K562 (cell line): ENCODE measurements at regions not wholly inside any gene's neighbourhood (a gene's known extent, or its start where the extent isn't known, plus 50 kb on each side); places are given as distances from the start of the nearest gene placed in this dataset.

Experiments used
- ATAC-seq: fragments of 200-7000 bp; cut with Tn5 transposase; 3 replicates; pipeline ENCODE4 v1.9.1; 2020; ENCODE audit warnings: moderate library complexity
- BruUV-seq: library from RNA; stranded (reverse); fragments of 400-500 nt; replicated peaks from 2 replicates; lab custom pipeline; 2021; lab: Mats Ljungman, UMichigan
- CTCF ChIA-PET: fragments of 300-600 bp; formaldehyde crosslinking; extraction: SDS; loops from one replicate; lab custom pipeline; 2021; ENCODE audit warnings: low intra/inter-chr PET ratio; lab: Yijun Ruan, JAX
- POLR2A ChIA-PET: fragments of 300-600, 350-650 bp; sonication (Branson Sonifier 250); formaldehyde crosslinking; extraction: SDS; loops from one replicate; lab custom pipeline; 2021; ENCODE audit warnings: antibody characterized with exemption, inconsistent platforms; lab: Yijun Ruan, JAX
- DNase-seq, 4 experiments: peaks; one replicate each; pipeline versions ENCODE4 v3.0.0 to v3.0.0-alpha.2; 2011 to 2018; ENCODE audit warnings: low spot score in 3 of 4, mixed read lengths in 3 of 4; ENCODE audit errors: extremely low read depth in 1 of 4
- FAIRE-seq: peaks from 2 replicates; lab custom pipeline; 2011; peaks lifted over from hg19 to GRCh38; lab: Jason Lieb, UNC
- H2AFZ ChIP-seq: 2 replicates; pipeline ENCODE4 v1.6.0; 2011; ENCODE audit warnings: low read depth, low read length, control low read depth, inconsistent platforms
- H3K27ac ChIP-seq: fragments of 200-600 bp; 3 replicates; pipeline ENCODE4 v1.8.0; 2011; ENCODE audit warnings: low read depth, mild to moderate bottlenecking, control low read depth, inconsistent platforms, low read length, moderate library complexity, mixed read lengths; ENCODE audit errors: extremely low read depth
- H3K27me3 ChIP-seq, 2 experiments: fragments of 300-600 bp in 1 of 2; 2 replicates in 1 of 2; 3 replicates in 1 of 2; pipeline versions ENCODE4 v1.6.0 to v1.8.0; 2011; ENCODE audit warnings: inconsistent platforms in 2 of 2, low read length in 2 of 2, mild to moderate bottlenecking in 1 of 2, mixed read lengths in 1 of 2, moderate library complexity in 1 of 2; ENCODE audit not compliant: control insufficient read depth in 2 of 2, insufficient read depth in 2 of 2
- H3K36me3 ChIP-seq: fragments of 300-600 bp; 3 replicates; pipeline ENCODE4 v1.8.0; 2011; ENCODE audit warnings: mild to moderate bottlenecking, low read length, inconsistent platforms; ENCODE audit not compliant: control insufficient read depth, insufficient read depth
- H3K4me1 ChIP-seq, 2 experiments: fragments of 200-600 bp in 1 of 2; replicated peaks in 1 of 2; 2 replicates in 1 of 2; 3 replicates in 1 of 2; pipeline versions ENCODE4 v1.5.1 to v1.8.0; 2011; ENCODE audit warnings: inconsistent platforms in 2 of 2, low read length in 2 of 2, mild to moderate bottlenecking in 1 of 2, mixed read lengths in 1 of 2, moderate library complexity in 1 of 2; ENCODE audit not compliant: control insufficient read depth in 2 of 2, insufficient read depth in 2 of 2
- H3K4me2 ChIP-seq: 2 replicates; pipeline ENCODE4 v1.6.1; 2011; ENCODE audit warnings: low read length, control low read depth, inconsistent platforms, mixed read lengths; ENCODE audit not compliant: insufficient read depth
- H3K4me3 ChIP-seq: fragments of 200-600 bp; sonication (generic), shearing (Covaris generic); 2 replicates; pipeline ENCODE4 v1.5.1; 2016; ENCODE audit warnings: control low read depth, inconsistent platforms
- H3K79me2 ChIP-seq: fragments of 200-600 bp; 3 replicates; pipeline ENCODE4 v1.8.0; 2011; ENCODE audit warnings: low read length, inconsistent platforms; ENCODE audit not compliant: control insufficient read depth, insufficient read depth
- H3K9ac ChIP-seq, 2 experiments: 2 replicates each; pipeline versions ENCODE4 v1.6.0 to v1.6.1; 2011; ENCODE audit warnings: low read depth in 2 of 2, low read length in 2 of 2, control low read depth in 1 of 2, inconsistent platforms in 1 of 2, mild to moderate bottlenecking in 1 of 2, mixed read lengths in 1 of 2; ENCODE audit not compliant: insufficient read depth in 1 of 2
- H3K9me1 ChIP-seq: one replicate; pipeline ENCODE4 v1.6.0; 2011; ENCODE audit warnings: inconsistent platforms, mild to moderate bottlenecking, low read length, moderate library complexity; ENCODE audit not compliant: control insufficient read depth, insufficient read depth
- H3K9me3 ChIP-seq: replicated peaks from 2 replicates; pipeline ENCODE4 v1.5.1; 2011; ENCODE audit warnings: low read depth, low read length, inconsistent platforms; ENCODE audit not compliant: control insufficient read depth, insufficient read depth
- H4K20me1 ChIP-seq: replicated peaks from 2 replicates; pipeline ENCODE4 v1.6.1; 2011; ENCODE audit warnings: low read length, inconsistent platforms, mixed read lengths; ENCODE audit not compliant: control insufficient read depth, insufficient read depth
- CEBPG ChIP-seq, 3 experiments: fragments of 200-800 bp in 1 of 3; sonication (Bioruptor generic) in 1 of 3; sonication (generic) in 1 of 3; formaldehyde crosslinking in 1 of 3; IDR thresholded peaks in 2 of 3; conservative IDR thresholded peaks in 1 of 3; 2 replicates each; pipeline versions ENCODE4 v1.6.1 to v1.8.0; 2016 to 2022; ENCODE audit warnings: missing compliant biosample characterization in 2 of 3, missing genetic modification characterization in 2 of 3, mild to moderate bottlenecking in 1 of 3, missing genetic modification reagents in 1 of 3
- COPS2 ChIP-seq: fragments of 450-650 bp; conservative IDR thresholded peaks from 2 replicates; pipeline ENCODE4 v1.6.1; 2016; ENCODE audit warnings: mild to moderate bottlenecking, moderate library complexity
- CREB1 ChIP-seq, 2 experiments: sonication (generic) in 1 of 2; formaldehyde crosslinking in 1 of 2; IDR thresholded peaks; 2 replicates each; pipeline versions ENCODE4 v1.6.1 to v1.8.0; 2012 to 2022; ENCODE audit warnings: inconsistent platforms in 1 of 2, mild to moderate bottlenecking in 1 of 2, missing genetic modification reagents in 1 of 2, moderate library complexity in 1 of 2
- EGR1 ChIP-seq: fragments of 450-650 bp; conservative IDR thresholded peaks from 2 replicates; pipeline ENCODE4 v1.6.1; 2017; ENCODE audit warnings: mild to moderate bottlenecking
- EP300 ChIP-seq: IDR thresholded peaks from 2 replicates; pipeline ENCODE4 v1.6.1; 2012; ENCODE audit warnings: low read length, improper control_type of control experiment
- GATAD2A ChIP-seq: fragments of 450-650 bp; IDR thresholded peaks from 2 replicates; pipeline ENCODE4 v1.6.1; 2017
- NFIC ChIP-seq: fragments of 450-650 bp; IDR thresholded peaks from 2 replicates; pipeline ENCODE4 v1.6.1; 2017; ENCODE audit warnings: mild to moderate bottlenecking, inconsistent platforms
- RBM14 ChIP-seq: fragments of 200-400 bp; formaldehyde crosslinking; IDR thresholded peaks from 2 replicates; pipeline ENCODE4 v1.6.1; 2018; ENCODE audit warnings: low read depth, mild to moderate bottlenecking, low read length, moderate library complexity, borderline replicate concordance; ENCODE audit not compliant: insufficient read depth
- SAFB2 ChIP-seq: fragments of 200-400 bp; formaldehyde crosslinking; IDR thresholded peaks from 2 replicates; pipeline ENCODE4 v1.6.1; 2018; ENCODE audit warnings: borderline replicate concordance, low read length, low read depth, moderate library complexity; ENCODE audit not compliant: severe bottlenecking
- SMAD1 ChIP-seq: fragments of 150-350 bp; IDR thresholded peaks from 2 replicates; pipeline ENCODE4 v1.6.1; 2014; ENCODE audit warnings: low read length, low read depth; ENCODE audit not compliant: partially characterized antibody
- STAG1 ChIP-seq: sonication (generic); formaldehyde crosslinking; IDR thresholded peaks from 2 replicates; pipeline ENCODE4 v1.5.0; 2020; ENCODE audit warnings: missing genetic modification reagents, borderline replicate concordance
- TAF7 ChIP-seq: fragments of 450-650 bp; IDR thresholded peaks from 2 replicates; pipeline ENCODE4 v1.6.1; 2016; ENCODE audit warnings: missing genetic modification characterization, missing compliant biosample characterization
- ZSCAN29 ChIP-seq: fragments of 450-650 bp; IDR thresholded peaks from 2 replicates; pipeline ENCODE4 v1.6.1; 2017
- WGBS: fragments of 100-300 bp; shearing (Covaris generic); methylation state at CpG from one replicate; pipeline ENCODE4 v1.1.6; 2016; ENCODE audit warnings: low coverage, mixed read lengths; ENCODE audit not compliant: insufficient coverage; ENCODE audit errors: missing lambda C conversion rate; 5-methylcytosine and 5-hydroxymethylcytosine counted together
- in situ Hi-C: fragments of 300-500 bp; cut with MboI; formaldehyde crosslinking; loops from 4 replicates; pipeline ENCODE4 v1.15.0; 2018; ENCODE audit warnings: inconsistent platforms, mixed read lengths
- intact Hi-C: fragments of 100-400 bp; cut with micrococcal nuclease; formaldehyde crosslinking; loops from 2 replicates; pipeline ENCODE4 v1.14.2; 2022
- TF ChIP-seq, protein P1 (sequence below): sonication (generic); formaldehyde crosslinking; IDR thresholded peaks from 2 replicates; pipeline ENCODE4 v1.8.1; 2023; ENCODE audit warnings: mild to moderate bottlenecking, missing genetic modification reagents
- TF ChIP-seq, protein P2 (sequence below): sonication (generic); formaldehyde crosslinking; IDR thresholded peaks from 2 replicates; pipeline ENCODE4 v1.5.0; 2020; ENCODE audit warnings: missing genetic modification reagents
- TF ChIP-seq, protein P3 (sequence below): fragments of 450-650 bp; formaldehyde crosslinking; IDR thresholded peaks from 2 replicates; pipeline ENCODE4 v1.4.0; 2020; ENCODE audit warnings: mild to moderate bottlenecking, moderate library complexity
- TF ChIP-seq, protein P4 (sequence below), 2 experiments: IDR thresholded peaks; 2 replicates each; pipeline ENCODE4 v1.6.1; 2011; ENCODE audit warnings: borderline replicate concordance in 1 of 2, control low read depth in 1 of 2, low read depth in 1 of 2, low read length in 1 of 2, mild to moderate bottlenecking in 1 of 2, mixed read lengths in 1 of 2, moderate library complexity in 1 of 2; ENCODE audit not compliant: insufficient read depth in 1 of 2, insufficient read length in 1 of 2, poor library complexity in 1 of 2, severe bottlenecking in 1 of 2; ENCODE audit errors: extremely low read depth in 1 of 2

DNA sequence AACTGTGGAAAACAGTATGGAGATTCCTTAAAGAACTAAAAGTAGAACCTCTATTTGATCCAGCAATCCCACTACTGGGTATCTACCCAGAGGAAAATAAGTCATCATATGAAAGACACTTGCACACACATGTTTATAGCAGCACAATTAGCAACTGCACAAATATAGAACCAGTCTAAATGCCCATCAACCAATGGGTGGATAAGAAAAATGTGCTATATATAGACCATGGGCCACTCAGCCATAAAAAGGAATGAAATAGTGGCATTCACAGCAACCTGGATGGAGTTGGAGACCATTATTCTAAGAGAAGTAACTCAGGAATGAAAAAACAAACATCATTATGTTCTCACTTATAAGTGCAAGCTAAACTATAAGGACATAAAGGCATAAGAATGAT, 105.0 kb upstream of the PGBD5 start (continued):
- TF ChIP-seq STAG1 (CRISPR knock-in tag) = no peak
- TF ChIP-seq SAFB2 = no peak
- no peak for TF ChIP-seq EGR1
- TF ChIP-seq CREB1 (IDR thresholded peaks at IDR 0.05) = no peak
- no peak for TF ChIP-seq CREB1 (CRISPR knock-in tag; IDR thresholded peaks at IDR 0.05)

DNA sequence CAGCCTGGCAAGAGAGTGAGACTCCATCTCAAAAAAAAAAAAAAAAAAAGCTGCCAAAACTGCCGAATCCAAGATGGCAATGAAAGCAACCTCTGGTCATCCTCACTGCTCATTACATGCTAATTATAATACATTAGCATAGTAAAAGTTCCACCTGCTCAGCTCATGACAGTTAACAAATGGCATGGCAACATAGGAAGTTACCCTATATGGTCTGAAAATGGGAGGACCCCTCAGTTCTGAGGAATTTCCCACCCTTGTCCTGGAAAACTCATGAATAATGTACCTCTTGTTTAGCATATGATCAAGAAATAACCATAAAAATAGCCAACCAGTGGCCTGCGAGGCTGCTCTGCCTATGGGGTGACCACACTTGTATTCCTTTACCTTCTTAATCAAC, 93.1 kb upstream of the PGBD5 start:
- ATAC-seq = no peak
- 0% methylated on average over 2 of the region's 2 CpGs for WGBS
- H3K79me2 ChIP-seq = no peaks in the 10 kb centered on the region
- H3K9ac ChIP-seq = no peak overlapping the region
- no peaks in the 10 kb centered on the region for H4K20me1 ChIP-seq
- intact Hi-C loops = no loop called here
- in situ Hi-C loops = no loop called here
- no peak overlapping the region for H3K4me3 ChIP-seq
- no TSS peak for BruUV-seq
- no peak overlapping the region for H3K4me2 ChIP-seq
- POLR2A ChIA-PET = interaction anchor here (1.0 kb wide), 1 partner anchor 93 kb away, joined by 4 read pairs; the partner anchor contains the start of gene PGBD5
- no peaks in the 10 kb centered on the region for H3K9me1 ChIP-seq
- CTCF ChIA-PET = no interaction called here
- no peak overlapping the region for H2AFZ ChIP-seq
- H3K36me3 ChIP-seq = no peaks in the 10 kb centered on the region
- peaks cover 4 to 12% of the 10 kb centered on the region in 2 experiments; a peak in 4 of 5 replicates for H3K27me3 ChIP-seq
- H3K9me3 ChIP-seq = no peaks in the 10 kb centered on the region
- no peak for DNase-seq
- H3K27ac ChIP-seq = no peak overlapping the region
- no peak for FAIRE-seq
- TF ChIP-seq NFIC (no peak), EP300 (no peak), GATAD2A (no peak), SMAD1 (no peak), COPS2 (no peak), RBM14 (no peak), EGR1 (no peak), ZSCAN29 (no peak), TAF7 (tag) (no peak), CEBPG (CRISPR knock-in tag; IDR thresholded peaks at IDR 0.05) (no peak), CEBPG (tag; conservative IDR thresholded peaks at IDR 0.05 in 1 of 2, IDR thresholded peaks at IDR 0.05 in 1 of 2) (no peak)
- TF ChIP-seq, protein P1, sequence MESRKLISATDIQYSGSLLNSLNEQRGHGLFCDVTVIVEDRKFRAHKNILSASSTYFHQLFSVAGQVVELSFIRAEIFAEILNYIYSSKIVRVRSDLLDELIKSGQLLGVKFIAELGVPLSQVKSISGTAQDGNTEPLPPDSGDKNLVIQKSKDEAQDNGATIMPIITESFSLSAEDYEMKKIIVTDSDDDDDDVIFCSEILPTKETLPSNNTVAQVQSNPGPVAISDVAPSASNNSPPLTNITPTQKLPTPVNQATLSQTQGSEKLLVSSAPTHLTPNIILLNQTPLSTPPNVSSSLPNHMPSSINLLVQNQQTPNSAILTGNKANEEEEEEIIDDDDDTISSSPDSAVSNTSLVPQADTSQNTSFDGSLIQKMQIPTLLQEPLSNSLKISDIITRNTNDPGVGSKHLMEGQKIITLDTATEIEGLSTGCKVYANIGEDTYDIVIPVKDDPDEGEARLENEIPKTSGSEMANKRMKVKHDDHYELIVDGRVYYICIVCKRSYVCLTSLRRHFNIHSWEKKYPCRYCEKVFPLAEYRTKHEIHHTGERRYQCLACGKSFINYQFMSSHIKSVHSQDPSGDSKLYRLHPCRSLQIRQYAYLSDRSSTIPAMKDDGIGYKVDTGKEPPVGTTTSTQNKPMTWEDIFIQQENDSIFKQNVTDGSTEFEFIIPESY (CRISPR knock-in tag) = no peak
- TF ChIP-seq, protein P2, sequence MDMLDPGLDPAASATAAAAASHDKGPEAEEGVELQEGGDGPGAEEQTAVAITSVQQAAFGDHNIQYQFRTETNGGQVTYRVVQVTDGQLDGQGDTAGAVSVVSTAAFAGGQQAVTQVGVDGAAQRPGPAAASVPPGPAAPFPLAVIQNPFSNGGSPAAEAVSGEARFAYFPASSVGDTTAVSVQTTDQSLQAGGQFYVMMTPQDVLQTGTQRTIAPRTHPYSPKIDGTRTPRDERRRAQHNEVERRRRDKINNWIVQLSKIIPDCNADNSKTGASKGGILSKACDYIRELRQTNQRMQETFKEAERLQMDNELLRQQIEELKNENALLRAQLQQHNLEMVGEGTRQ (CRISPR knock-in tag) = no peak
- TF ChIP-seq, protein P3, sequence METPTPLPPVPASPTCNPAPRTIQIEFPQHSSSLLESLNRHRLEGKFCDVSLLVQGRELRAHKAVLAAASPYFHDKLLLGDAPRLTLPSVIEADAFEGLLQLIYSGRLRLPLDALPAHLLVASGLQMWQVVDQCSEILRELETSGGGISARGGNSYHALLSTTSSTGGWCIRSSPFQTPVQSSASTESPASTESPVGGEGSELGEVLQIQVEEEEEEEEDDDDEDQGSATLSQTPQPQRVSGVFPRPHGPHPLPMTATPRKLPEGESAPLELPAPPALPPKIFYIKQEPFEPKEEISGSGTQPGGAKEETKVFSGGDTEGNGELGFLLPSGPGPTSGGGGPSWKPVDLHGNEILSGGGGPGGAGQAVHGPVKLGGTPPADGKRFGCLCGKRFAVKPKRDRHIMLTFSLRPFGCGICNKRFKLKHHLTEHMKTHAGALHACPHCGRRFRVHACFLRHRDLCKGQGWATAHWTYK (CRISPR knock-in tag) = no peak
- TF ChIP-seq, protein P4, sequence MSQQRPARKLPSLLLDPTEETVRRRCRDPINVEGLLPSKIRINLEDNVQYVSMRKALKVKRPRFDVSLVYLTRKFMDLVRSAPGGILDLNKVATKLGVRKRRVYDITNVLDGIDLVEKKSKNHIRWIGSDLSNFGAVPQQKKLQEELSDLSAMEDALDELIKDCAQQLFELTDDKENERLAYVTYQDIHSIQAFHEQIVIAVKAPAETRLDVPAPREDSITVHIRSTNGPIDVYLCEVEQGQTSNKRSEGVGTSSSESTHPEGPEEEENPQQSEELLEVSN (IDR thresholded peaks at IDR 0.05; ENCODE audit: borderline replicate concordance in 1 of 2, extremely low read depth in 1 of 2, insufficient read depth in 1 of 2, insufficient read length in 1 of 2, low read depth in 1 of 2, low read length in 1 of 2, poor library complexity in 1 of 2, severe bottlenecking in 1 of 2) = no peak
- no peaks in the 10 kb centered on the region for H3K4me1 ChIP-seq
